ENCODE measurements at regions not wholly inside any gene's neighbourhood (a gene's known extent, or its start where the extent isn't known, plus 50 kb on each side); places are given as distances from the start of the nearest gene placed in this dataset.

- DNase-seq (ENCODE audit: low spot score): no peak
These were observed 50.7 kb upstream of the SIAH1 start for GRCh38 chr16:48435906-48436305.

- no peak for DNase-seq (ENCODE audit: low spot score)
These were observed 50.1 kb upstream of the SIAH1 start for GRCh38 chr16:48435318-48435680.

All from D341Med (cell line).